HG02623 (cell line): ENCODE measurements at regions not wholly inside any gene's neighbourhood (a gene's known extent, or its start where the extent isn't known, plus 50 kb on each side); places are given as distances from the start of the nearest gene placed in this dataset.
"Not testable (repeated sequence)": the region's sequence is repeated elsewhere in the genome, so short reads cannot be mapped to it uniquely, and the experiment has no call there.

Experiments
- ATAC-seq: cut with Tn5 transposase; IDR thresholded peaks from one replicate; pipeline ENCODE4 v1.9.1; 2021; ENCODE audit warnings: moderate library complexity; ENCODE audit not compliant: unreplicated experiment

DNA sequence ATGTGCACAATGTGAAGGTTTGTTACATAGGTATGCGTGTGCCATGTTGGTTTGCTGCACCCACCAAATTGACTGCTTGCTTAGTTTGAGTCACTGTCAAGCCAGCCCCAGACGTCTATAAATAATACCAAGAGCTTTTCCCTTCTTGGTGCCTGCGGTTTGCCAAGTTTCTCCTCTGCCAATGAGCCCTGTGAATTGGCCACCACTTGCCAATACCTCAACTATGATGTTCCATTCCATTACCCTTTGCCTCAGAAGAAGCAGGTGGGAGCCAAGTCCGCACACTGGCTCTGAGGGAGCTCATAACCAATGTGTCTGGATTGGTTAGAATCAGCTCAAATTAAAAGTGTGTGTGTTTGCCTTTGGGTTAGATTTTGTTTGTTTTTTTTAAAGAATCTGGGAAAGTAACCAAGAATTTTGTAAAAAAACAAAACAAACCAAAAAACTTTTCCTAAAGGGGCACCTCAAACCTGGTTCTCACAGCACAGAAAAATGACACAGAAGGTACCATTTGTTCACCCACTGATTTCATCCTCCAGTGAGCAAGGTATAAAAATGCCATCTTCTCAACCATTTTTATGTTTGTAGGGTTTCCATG is 209.3 kb upstream of the PRNP start:
- ATAC-seq, result no peak

DNA sequence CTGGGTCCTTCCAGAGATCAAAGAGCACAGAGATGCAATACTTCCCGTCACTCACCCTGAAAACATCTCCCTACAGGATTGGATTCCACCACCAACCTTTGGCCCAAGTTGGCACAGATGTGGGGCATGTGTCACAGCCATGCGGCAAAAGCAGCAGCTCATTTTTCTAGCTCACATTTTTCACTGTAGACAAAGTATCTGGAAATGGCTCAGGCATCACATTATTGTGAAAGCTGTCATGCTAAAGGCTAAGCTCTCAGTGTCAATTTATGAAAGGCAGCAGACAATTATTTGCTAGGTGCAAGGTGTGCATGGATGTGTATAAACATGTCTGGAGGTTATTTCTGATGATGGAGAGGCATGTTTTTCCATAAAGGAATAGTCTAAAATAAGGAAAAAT is 213.3 kb upstream of the PRNP start:
- ATAC-seq, result no peak

GRCh38 chr20:4471221-4471620 is 215.0 kb upstream of the PRNP start:
- ATAC-seq, result no peak

GRCh38 chr20:4470375-4470774 is 215.9 kb upstream of the PRNP start:
- no peak for ATAC-seq

DNA sequence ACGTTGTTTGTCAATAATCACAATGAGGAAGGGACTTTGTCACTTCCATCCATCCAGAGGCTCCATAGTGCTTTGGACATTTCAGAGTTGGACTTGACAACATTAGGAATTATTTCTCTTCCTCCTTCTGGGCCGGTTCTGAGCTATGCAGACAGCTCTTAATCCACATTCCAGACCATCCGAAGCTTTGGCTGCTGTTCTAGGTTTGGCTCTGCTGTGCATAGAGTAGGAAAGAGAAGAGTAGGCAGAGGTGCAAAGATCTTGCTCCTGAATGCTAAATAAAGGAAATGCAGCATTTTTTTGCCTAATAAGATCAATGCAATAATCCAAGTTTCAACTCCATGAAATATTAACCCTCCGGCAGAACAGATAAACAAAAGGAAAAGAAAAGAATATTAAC is 216.3 kb upstream of the PRNP start:
- no peak for ATAC-seq

GRCh38 chr20:4468114-4468513 is 218.1 kb upstream of the PRNP start:
- ATAC-seq, result no peak

GRCh38 chr20:4465855-4466545 is 216.9 kb upstream of the ADRA1D start:
- no peak for ATAC-seq

- no peak for ATAC-seq
Observed at GRCh38 chr20:4465212-4465611, 216.1 kb upstream of the ADRA1D start.

DNA sequence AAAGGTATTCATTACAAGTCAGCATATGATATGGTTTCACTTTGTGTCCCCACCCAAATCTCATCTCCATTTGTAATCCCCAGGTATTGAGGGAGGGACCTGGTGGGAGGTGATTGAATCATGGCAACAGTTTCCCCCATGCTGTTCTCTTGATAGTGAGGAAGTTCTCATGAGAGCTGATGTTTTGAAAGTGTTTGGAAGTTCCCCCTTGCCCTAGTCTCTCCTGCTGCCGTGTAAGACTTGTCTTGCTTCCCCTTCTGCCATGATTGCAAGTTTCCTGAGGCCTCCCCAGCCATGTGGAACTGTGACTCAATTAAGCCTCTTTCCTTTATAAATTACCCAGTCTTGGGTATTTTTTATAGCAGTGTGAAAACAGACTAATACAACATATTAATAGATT is 213.7 kb upstream of the ADRA1D start:
- not testable (repeated sequence) for ATAC-seq

GRCh38 chr20:4459081-4459480 is 210.0 kb upstream of the ADRA1D start:
- ATAC-seq, result no peak

DNA sequence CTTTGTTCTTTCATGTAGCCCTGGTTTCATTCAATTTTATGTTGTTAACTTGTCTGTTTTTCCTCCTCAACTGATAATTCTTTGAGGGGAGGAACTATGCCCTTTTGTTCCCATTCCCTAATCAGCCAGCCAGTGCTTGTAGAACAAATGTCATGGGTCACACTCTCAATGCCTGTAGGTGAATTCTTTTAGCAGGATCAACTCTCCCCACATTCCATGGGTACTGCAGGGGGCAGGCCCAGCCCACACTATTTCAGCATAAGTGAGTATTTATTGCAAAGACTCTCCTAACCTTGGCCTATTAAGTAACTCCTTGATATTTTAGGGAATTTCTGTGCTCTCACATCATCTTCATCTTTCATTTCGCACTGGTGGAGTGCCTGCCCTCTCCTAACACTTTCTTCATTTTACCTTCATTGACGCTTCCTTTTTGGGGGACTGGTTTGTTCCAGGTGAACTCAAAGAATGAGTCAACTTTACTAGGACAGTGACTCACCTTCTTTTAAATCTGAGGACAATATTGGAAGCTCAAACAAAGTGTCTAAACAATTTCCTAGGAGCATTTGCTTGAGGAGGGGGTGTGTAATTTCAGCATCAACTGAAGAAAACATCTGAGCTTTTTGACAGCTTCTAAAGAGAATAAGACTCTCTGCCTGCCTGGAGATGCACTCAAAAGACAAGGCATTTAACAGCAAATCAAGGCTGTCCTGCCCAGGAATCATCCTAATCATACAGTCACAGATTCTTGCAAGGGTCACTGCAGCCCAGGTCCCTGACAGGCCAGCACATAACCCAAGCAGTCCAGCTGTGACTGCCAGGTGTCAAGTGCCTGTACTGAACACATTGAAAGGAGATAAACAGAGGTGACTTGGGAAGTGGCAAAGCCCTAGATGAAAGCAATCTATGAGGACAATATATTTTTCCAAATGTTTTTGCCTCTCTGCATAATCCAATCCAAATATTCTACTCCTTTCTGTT is 208.8 kb upstream of the ADRA1D start:
- ATAC-seq, result no peak

- no peak for ATAC-seq
Observed at GRCh38 chr20:4455996-4456395, 206.9 kb upstream of the ADRA1D start.

DNA sequence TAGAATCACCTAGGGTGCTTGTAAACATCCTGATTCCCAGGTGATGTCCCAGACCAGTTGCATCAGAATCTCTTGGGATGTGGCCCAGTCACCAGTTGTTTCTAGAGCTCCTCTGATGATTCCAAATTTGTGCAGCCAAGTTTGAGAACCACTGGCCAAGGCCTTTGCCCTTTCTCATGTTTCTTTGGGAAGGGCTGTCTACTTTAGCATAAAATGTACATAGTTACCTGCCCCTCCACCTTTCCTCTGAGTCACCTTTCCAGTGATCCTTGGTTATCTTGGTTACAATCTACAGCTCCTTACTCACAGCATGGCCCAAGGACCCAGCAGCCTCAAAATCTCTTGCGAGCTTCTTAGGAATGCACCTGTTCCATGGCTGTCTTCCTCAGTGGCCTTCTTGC is 206.2 kb upstream of the ADRA1D start:
- no peak for ATAC-seq

GRCh38 chr20:4454111-4454510 is 205.0 kb upstream of the ADRA1D start:
- ATAC-seq, result no peak

DNA sequence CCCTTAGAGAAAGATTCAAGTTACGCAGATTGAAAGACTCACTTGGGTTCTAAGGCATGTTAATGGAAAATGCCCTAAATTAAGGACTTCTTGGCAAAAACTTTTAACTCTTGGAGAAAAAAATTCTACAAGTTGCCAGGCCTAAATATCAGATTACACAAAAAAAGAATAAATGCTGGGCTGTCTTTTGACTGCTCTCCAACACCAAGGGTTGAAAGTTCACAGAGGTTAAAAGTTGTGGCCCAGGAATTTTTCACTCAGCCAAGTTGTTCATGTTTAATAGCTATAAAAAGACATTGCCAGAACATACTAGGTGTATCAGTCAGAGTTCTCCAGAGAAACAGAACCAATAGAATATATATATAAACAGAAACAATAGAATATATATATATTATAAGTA is 204.3 kb upstream of the ADRA1D start:
- ATAC-seq, result no peak

- no peak for ATAC-seq
Observed at GRCh38 chr20:4451487-4452081, 202.5 kb upstream of the ADRA1D start.

GRCh38 chr20:4449957-4450715 is 201.0 kb upstream of the ADRA1D start:
- ATAC-seq, result no peak

GRCh38 chr20:4445784-4446183 is 196.7 kb upstream of the ADRA1D start:
- no peak for ATAC-seq

DNA sequence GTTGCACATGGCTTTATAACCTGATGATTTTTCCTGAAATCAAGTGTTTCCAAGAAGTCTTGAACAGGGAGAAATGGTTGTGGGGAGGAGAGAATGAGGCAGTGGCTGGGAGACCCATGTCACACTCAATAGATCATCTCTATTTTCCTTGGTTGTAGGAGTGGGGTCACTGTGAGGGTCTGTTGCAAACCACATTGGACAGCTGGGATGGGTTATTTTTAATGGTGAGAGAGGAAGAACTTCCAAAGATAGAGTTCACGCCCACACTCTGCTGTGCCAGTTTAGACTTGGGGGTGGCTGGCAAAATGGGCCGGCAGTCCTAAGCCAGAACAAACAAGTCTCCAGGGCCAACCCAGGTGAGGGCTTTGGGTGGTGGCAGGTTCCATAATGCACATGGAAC is 196.2 kb upstream of the ADRA1D start:
- ATAC-seq, result no peak

- no peak for ATAC-seq
Observed at GRCh38 chr20:4444404-4444803, 195.3 kb upstream of the ADRA1D start.

GRCh38 chr20:4443016-4443415 is 193.9 kb upstream of the ADRA1D start:
- ATAC-seq, result no peak
